ENCODE measurements at regions not wholly inside any gene's neighbourhood (a gene's known extent, or its start where the extent isn't known, plus 50 kb on each side); places are given as distances from the start of the nearest gene placed in this dataset.

DNA sequence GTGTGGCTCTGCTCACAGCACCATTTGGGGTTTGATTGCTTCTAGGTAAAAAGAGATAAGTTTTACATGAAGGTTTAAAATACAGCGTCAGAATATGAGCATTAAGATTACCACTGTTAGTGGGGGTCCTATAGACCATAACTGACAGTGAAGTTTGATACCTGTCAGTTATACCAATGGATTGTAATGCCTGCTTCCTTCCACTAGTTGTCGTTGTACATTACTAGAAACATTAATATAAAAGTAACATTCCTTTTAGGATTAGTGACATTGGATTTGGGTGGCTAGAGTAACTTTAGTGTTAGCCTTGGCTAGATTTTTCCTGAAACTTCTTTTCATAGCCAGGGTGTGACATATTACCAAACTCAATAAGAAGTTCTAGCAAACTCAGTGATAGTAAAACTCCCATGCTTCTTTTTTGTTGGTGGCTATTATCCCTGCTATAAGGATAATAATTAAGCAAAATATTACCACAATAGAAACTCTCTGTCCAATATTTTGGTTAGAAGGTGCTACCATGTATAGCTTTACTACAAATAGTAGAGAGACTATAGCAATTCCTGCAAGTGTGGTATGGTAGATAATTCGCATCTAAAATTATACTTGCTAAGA is 57.1 kb downstream of the FAM181B start:
- peak; percentile 35 for DNase-seq

DNA sequence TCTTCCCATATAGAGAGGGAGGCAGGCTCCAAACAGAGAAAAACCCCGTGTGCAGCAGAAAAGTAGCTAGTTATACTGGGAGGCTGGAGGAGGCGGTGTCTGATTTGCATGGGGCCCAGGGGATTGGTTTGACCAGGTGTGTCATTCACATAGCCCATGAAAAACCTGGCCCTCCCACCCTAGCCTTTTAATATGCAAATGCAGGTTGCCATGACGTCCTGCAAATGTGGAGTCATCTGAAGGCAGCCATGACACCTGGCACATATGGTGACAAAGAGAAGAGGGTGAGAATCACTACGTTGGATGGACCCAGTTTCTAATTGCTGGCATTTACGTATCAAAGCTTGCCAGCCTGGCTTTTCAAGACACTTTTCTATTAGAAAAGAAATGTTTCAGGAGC is 57.8 kb downstream of the FAM181B start:
- DNase-seq, result peak; percentile 27

DNA sequence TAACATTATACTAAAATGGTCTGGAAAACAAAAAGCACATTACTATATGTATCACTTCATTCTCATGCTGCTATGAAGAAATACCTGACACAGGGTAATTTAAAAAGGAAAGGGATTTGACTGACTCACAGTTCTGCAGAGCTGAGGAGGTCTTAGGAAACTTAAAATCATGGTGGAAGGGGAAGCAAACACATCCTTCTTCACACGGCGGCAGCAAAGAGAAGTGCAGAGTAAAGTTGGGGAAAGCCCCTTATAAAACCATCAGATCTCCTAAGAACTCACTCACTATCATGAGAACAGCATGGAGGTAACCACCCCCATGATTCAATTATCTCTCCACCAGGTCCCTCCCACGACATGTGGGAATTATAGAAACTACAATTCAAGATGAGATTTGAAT is 60.0 kb downstream of the FAM181B start:
- DNase-seq, result no peak

DNA sequence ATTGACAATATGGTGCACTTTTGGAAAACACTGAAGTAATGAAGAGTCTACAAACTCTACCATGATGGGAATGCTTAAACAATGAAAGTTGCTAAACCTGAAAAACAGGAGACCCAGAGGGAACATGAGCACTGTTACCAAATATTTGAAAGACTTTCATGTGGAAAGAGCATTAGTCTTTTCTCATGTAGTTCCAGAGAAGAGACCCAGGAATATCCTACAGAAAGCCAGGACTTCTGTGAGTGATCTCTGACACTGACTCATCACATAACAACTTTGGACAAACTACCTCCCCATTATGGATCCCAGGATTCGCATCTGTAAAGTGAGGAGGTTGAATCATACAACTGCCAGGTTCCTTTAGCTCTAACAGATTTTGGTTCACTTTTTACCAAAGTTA is 62.2 kb downstream of the FAM181B start:
- DNase-seq, result peak; percentile 78

DNA sequence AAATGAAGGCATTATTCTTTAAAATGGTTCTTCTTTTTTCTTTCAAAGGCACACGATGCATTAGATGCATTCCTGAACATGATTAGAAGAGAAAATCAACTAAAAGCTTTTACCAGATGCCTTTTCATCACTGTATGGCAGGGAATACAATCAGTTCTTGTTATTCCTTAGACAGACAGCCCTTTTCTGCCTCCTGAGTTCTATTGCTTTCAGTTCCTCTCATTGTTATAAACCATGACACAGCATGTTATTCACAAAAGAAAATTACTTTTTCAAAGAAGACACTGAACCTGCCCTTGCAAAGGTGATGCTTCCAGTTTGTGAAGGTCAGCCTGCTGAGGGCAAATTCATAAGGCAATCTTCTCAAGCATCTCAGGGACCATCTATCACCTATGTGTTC is 70.1 kb downstream of the FAM181B start:
- DNase-seq, result no peak

DNA sequence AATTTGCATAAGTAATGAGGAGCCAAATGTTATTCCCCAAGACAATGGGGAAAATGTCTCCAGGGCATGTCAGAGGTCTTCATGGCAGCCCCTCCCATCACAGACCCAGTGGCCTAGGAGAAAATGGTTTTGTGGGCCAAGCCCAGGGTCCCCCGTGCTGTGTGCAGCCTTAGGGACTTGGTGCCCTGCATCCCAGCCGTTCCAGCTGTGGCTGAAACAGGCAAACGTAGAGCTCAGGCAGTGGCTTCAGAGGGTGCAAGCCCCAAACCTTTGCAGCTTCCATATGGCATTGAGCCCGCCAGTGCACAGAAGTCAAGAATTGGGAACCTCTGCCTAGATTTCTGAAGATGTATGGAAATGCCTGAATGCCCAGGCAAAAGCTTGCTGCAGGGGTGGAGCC is 79.9 kb downstream of the FAM181B start:
- no peak for DNase-seq

DNA sequence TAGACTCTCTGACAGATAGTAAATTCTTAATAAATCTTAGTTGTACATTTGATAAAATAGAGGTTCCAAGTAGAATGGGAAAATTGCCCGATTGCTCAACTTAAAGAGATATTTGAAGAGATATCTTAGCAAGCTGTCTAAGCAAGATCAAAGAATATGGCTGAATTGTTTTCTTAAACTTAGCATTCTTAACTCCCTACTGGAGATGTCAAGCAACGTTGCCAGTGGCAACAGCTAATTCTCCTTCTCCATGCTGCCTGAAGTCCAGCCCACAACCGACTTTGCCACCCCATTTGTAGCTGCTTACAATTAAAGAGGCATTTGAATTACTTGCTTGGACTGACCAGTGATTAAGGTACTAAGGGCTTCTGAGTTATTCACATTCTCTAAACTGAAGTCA is 94.4 kb downstream of the FAM181B start:
- no peak for DNase-seq

DNA sequence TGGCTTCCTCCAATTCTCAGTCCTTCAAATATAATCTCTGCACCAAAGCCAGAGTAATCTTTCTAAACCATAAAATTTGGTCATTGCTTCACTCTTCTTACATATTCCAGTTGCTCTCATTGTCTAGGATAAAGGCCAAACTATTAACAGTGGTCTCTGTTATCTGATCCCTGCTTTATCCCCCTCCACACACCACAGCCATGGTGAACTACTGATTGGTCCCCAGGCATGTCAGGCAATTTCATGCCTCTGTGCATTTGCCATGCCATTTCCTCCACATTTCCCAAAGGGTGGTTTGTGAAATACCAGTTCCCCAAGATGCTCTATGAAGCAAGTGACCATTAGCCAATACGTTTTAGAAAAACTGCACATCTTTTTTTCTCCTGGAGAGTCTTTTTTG is 97.0 kb downstream of the FAM181B start:
- DNase-seq, result no peak

DNA sequence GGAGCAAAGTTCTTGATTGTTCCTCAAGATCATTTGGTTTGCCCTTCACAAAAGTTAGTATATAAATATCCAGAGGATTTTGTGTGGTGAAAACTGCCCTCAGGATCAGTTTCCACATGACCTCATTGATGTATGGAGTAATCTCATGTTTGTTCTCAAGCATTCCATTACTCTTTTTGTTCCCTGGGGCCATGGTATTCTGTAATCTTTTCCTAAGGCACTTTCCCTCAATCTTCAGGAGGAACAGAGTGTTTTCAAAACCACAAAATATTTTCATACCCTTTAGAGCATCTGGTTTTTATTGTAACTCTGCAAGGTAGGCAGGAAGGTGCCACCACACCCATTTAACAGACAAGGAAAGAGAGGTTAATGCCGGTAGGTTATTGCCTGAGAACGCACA is 99.6 kb downstream of the FAM181B start:
- no peak for DNase-seq

DNA sequence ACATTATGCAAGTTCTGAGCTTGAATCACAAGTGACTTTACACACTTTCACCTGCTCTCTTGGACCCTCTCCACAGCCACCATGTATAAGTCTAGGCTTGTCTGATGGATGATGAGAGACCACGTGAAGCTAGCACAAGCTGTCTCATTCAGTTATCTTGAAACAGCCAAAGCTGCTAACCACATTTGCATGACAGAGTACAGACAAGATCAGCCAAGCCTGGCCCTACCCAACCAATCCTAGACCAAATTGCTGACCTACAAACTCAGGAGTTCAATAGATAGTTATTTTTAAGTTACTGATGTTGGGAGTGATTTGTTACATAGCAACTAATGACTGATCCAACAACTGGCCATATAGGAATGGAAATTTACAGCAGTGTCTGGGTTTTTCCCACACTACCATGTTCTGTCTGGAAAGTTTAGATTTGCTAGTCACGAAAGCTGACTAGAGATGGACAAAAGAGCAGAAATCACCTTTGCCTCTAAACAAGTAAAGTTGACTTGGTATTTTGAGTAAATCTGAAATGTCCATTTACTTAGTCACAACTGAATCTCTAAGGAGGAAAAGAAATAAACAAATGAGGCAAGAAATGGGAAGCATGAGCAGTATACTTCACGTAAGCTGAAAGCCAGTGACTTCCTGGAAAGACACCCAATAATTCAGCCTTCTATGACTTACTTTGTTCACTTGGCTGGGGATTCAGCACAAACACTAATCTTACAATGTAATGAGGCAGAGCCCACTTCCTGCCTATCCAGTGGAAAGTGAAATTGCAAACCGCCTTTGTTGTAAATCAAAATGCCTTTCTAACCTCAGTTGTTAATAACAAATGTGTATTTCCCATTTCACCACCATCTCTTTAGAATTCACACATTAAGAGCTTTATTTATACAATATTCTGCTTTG is 101.7 kb downstream of the FAM181B start:
- DNase-seq, result no peak

DNA sequence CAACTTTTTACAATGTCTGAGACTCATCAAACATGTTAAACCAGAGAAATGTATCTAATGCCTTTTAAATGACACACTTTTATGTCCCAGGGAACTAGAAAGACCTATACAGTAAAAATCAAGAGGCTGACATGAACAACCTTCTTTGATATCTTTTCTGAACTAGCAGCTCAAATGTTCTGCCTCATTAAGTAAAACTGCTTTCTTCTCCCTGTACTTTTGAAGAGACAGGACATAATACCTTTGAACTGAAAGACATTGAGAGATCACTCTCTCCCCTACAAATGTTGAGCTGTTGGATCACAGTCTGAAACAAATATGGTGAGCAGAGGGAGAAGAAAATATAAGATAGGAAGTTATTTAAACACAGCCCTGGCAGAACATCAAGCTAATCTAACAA is 123.0 kb downstream of the FAM181B start:
- DNase-seq, result no peak

DNA sequence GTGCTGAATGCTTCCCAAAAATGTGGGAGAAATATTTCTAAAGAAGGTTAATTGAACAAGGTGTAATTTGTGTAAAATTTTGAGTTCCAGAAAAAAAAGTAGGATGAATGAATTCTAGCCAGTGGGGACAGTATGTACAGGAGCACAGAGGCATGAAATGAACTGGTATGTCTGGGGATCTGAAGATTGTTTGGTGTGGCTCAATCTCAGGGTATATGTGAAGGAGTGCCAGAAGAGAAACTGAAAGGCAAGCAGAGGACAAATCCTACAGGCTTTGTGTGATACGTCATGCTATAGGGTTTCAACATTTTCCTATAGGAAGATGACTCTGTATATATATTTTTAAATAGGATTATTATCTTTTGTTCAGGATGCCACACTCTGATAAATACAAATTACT is 126.9 kb downstream of the FAM181B start:
- no peak for DNase-seq

DNA sequence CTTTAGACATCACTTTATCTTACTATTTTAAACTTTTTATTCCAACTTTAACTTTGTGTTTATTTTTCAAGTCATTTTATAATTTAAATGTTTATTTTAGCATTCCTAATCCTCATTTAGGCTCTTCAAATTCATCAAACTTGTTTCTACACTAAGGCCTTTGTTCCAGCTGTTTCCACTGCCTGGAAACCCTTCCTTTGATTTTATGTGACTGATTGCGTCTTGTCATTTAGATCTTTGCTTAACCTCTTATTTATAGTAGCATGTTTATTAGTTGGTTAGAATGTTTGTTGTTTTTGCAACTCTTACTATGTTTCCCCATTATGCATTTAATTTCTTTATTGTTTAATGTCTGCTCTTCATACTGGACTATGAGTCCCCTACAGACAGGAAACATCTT is 132.0 kb downstream of the FAM181B start:
- DNase-seq, result no peak

DNA sequence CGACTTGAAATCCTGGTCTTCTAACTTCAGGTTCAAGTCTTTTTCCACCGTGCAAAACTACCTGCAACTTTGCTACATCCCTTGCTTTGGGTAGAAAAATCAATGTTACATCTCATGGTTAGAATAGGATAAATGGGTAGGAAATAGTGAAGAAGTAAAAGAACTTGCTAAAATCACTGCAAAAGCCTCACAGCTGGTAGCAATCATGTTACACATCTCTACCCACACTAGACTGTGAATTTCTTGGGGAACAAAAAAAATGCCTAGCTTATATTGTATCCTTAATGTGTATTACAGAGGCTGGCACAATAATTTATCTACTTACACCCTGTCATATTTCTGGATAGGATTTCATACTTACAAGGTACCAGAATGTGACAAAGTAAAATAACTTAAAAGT is 133.8 kb downstream of the FAM181B start:
- DNase-seq, result no peak

DNA sequence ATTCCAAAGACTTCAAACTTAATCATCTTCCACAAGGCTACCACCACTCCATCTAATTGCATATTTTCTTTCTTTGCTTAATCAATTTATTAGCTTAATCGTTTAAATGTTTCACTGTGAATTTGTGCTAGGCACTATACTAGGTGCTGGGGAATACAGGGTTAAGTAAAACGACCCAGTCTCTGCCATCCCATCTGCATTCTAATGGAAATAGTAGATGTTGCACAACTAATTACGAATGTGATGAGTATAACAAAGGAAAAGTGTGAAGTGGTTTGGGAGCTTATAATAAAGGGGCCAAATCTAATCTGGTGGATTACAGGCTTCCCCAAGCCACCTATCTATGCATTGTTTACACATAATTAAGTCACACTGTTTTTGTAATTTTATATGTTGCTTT is 147.1 kb downstream of the FAM181B start:
- no peak for DNase-seq

DNA sequence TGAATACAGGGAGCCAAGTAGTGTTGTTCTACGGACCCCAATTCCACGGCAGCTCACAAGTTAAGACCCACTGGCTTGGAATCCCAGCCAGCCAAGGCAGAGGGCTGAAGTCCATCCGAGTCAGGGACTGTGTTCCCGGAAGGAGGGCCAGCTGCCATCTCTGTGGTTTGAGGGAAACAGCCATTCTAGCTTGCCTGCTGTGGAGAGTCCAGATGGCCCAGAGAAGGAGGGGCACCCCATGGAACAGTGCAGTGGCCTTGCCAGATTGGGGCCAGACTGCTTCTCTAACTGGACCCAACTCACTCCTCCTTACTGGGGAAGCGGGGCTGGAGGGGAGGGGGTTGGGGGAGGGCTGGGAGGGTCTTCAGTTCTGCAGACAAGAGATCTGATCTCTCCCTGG is 156.4 kb downstream of the FAM181B start:
- DNase-seq, result no peak

DNA sequence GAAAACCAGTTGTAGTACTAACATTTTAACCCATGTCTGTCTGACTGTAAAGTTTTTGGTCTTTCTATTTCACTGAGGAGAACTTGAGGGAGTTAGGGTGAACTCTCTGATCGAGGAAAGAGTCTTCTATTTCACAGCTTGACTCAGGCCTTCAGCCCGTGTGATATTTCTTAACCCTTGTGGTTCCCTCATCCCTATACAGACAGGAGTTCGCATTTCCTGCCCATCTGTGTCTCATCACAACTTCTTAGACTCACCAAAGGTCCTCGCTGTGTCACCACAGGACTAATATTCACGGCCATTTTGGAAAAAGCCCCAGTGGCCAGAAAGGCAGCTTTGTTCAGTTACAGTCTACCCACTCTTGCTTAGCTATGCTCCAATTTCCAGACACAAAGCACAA is 172.8 kb downstream of the FAM181B start:
- no peak for DNase-seq

DNA sequence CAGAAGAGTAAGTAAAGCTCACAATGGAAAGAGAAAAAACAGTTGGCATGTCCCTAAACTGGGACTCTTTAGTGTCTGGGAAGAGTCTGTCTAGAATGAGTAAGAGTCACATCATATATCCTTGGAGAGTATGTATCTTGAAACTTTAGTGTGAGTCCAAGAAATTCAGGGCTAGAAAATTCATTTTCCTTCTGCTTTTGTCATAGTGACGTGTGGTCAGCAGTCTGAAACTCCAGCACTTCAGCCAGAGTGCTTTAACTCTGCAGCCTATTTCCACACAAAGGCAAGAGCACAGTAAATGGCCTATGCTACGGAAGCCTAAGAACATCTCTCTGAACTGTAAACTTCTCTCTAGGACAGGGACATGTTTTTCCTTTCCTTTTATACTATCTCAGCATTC is 174.1 kb downstream of the FAM181B start:
- DNase-seq, result no peak

DNA sequence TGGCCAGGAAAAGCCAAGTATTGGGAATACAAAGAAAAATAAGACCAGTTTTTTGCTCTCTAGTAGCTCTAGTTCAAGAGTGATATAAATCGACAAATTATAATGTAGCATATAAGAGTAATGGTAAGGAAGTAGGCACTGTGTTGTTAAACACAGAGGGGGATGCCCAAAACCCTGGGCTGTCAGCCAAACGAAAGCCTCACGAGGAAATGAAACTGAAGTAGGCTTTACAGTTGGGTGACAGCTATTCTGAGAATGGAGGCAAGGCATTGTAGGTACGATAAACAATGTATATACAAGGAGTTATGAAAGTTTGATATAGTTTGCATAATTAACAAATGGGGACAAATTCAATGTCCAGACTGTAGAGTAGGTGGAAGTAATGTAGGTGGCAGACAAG is 176.4 kb downstream of the FAM181B start:
- DNase-seq, result no peak

DNA sequence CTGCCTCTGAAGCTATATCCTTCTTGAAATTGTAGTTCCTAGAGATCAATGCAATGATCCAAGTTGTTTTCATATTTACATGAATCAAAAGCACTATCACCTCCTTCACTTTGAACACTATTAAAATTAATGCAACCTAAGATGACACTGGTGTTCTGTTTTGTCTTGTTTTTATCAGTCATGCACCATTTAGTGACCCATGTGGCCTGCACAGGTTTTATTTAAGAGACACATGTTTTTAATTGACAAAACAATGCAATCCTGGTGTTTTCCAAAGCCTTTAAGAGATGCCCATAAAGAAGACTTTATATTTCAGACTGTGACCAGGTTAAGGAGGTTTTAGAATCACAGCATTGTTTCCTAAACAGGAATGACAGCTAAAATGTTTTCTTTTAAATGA is 177.5 kb downstream of the FAM181B start:
- DNase-seq, result no peak

DNA sequence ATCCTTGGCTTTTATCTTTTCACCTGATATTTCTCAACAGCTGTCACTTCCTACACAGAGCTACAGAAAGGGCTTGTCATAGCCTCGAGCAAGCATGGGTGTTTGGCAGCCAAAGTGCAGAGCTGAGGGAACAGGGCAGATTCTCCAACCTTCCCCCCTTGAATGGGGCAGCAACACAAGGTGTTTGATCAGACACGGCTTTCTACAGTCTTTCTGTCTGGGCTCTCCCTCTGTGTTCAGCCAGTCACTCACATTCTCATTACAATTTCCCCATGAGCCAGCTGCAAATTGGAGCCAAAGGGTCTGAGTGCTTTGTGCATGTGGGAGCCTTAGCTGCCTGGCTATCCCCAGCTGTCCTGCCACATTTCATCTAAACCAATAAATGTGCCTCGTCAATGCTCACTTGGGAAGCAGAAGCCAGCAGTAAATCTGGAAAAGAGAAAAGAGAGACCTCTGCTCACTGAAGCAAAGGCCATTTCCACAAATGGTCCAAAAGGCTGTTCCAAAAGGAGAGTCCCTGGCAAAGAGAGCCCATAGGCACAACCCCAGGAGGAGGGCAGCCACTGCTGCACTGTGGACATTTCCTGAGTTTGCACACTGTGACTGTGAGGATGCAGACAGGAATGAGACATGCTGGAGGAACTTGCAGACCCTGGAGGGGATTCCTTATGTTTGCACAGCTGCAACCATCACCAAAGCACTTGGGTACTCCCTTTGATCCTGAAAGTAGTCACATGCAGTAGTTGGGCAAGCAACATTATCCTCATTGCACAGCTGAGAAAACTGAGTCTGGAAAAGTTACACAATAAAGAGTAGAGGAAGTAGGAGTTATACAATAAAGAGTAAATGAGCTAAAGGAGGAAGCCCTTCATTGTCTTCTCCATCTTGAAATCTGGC is 186.8 kb downstream of the FAM181B start:
- peak; percentile 93 for DNase-seq

DNA sequence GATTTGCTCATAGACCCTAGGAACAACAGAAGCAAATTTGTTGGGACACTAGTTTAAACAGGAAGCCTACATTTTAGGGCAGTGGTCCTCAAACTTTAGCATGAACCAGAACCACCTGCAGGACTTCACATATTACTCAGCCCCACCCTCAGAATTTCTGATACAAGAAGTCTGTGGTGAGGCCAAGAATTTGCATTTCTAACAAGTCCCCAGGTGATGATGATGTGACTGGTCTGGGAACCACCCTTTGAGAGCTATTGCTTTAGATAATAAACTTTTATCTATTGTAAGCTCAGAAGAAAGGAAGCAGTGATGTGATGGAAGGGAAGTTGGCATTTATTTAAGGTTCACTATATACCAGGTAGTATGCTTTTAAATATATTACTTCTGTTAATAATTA is 194.0 kb downstream of the FAM181B start:
- no peak for DNase-seq

DNA sequence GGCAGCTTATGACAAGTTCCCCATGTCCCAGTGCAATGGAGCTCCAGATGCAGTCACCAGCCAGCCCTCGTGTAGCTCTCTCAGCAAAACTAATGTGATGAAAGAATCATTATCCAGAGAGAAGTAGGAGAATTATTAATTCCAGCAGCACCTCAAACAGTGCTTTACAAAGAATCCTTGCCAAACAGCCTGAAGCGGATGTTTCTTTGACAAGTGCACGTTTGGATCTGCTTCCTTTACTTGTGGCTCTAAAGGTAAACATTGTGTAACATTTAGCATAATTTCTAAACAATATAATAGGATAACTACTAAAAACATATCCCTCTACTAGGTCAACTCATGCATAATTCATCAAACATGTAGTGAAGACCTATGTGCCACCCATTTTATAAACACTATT is 197.0 kb downstream of the FAM181B start:
- no peak for DNase-seq

Data from DMS53 (cell line).